ENCODE measurements at regions not wholly inside any gene's neighbourhood (a gene's known extent, or its start where the extent isn't known, plus 50 kb on each side); places are given as distances from the start of the nearest gene placed in this dataset.
A peak's percentile ranks its signal among the peaks of the same experiment; 100 is the strongest.

DNA sequence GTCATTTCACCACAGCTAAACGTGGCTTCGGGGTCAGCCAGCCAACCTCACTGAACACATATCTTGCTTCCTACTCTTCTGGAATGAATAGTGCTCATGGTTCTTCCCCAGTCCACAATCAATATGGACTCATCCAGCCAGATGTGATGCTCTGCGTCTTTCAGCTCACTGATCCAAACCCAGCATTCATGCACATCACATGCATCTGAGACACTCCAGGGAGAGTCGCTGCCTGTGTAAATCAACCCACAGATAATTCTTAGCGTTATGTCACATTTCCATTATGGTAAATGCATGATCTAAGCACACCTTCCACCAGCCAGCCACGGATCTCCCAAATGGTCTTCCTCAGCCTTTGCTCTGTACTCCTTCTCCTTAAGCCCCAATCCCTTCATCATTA is 306.7 kb upstream of the CHAC2 start:
- no peak for DNase-seq (ENCODE audit: low spot score)
- in situ Hi-C loops (cut with HindIII; ENCODE audit: low sequenced_read_pairs): no loop called here

GRCh38 chr2:53460347-53460746 is 307.3 kb upstream of the CHAC2 start:
- DNase-seq (ENCODE audit: low spot score): no peak
- in situ Hi-C loops (cut with HindIII; ENCODE audit: low sequenced_read_pairs): no loop called here

DNA sequence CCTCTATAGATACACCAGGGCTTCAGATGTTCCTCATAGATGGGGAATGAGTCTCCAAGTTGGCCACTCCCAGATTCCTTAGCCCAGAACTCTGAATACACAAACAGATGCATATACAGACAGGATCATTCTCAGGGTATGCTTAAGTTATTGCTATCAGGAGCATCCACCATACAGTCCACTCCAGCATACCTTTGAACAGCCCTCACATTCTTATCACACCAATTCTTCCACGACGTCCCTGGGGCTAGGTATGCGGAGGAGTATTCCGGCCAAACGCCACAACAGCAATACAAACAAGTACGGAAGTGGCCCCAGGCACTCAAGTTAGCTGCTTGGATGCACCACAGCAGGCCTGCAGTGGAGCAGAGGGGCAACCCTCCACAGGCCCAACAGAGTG is 312.5 kb upstream of the CHAC2 start:
- in situ Hi-C loops (cut with HindIII; ENCODE audit: low sequenced_read_pairs): no loop called here
- DNase-seq (ENCODE audit: low spot score): no peak

DNA sequence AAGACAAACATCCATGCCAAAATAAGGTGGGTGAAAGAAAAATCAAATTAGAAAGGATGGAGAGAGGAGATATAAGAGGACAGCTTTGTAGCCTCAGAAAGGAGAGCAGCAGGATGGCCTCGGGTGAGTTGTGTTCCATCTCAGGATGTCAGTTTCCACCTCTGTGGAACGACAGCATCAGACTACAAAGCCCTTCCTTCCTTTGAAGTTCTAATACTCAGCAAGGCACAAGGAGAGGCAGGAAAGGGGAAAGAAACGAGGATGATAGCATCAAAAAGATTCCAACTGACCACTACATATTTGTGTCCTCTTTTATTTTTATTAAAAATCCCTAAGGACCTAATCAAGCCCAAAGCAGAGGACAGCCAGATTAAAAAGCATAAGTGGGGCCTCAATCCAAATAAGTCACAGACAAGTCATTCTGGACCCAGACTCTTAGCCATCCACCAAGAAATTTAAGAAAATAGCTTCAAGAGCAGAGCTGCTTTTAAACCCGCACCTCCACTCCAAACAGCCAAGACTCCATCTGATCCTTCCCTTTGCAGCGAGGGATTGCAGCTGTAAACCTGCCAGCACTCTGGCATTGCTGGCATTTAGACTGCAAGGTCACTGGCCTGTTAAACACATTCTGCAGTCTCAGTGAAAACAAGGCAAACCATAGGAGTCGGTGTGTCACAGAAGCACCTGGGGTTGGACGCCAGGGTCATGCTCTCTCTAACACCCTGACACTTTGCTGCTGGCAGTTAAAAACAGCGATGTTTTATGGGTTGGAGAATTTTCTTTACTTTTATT is 314.5 kb upstream of the CHAC2 start:
- DNase-seq (ENCODE audit: low spot score): peak; percentile 85
- in situ Hi-C loops (cut with HindIII; ENCODE audit: low sequenced_read_pairs): no loop called here

DNA sequence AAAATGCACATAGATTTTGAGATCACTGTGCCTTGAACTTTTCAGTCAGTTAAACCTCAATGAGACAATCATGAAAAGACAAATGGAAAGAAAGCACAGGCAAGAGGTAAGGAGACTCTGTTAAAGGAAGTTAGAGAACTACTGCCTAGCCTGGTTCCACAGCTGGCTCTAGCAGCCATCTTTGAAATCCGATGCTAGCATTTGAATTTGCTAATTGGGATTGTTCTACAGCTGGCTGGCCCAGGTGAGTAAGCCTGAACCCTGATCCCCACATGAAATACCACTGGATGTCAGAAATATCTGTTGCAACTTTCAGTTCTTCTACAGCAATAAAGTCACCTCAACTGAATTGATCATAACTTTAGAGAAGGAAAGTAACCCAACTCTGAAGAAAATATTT is 315.2 kb upstream of the CHAC2 start:
- DNase-seq (ENCODE audit: low spot score): no peak
- in situ Hi-C loops (cut with HindIII; ENCODE audit: low sequenced_read_pairs): no loop called here

DNA sequence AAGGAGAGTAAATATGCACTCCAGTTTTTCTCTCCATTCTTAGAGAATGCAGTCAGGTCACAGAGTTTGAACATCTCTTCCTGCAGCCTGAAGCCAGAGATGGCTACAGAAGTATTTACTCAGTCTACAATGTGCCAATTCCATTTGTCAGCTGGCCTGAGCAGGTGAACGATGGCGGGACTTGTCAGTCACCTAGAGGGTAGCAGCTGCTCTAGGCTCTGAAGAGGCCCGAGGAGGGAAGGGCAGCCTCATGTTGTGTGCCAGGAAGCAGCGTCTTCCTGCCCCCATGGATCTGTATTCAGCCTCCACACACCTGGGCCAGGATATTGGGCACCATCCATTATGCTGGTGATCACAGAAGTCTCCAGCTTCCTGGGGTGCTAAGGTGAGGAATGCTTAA is 316.7 kb upstream of the CHAC2 start:
- peak; percentile 25 for DNase-seq (ENCODE audit: low spot score)
- in situ Hi-C loops (cut with HindIII; ENCODE audit: low sequenced_read_pairs): no loop called here

- DNase-seq (ENCODE audit: low spot score): no peak
- in situ Hi-C loops (cut with HindIII; ENCODE audit: low sequenced_read_pairs): no loop called here
Observed at GRCh38 chr2:53448591-53448990, 319.0 kb upstream of the CHAC2 start.

DNA sequence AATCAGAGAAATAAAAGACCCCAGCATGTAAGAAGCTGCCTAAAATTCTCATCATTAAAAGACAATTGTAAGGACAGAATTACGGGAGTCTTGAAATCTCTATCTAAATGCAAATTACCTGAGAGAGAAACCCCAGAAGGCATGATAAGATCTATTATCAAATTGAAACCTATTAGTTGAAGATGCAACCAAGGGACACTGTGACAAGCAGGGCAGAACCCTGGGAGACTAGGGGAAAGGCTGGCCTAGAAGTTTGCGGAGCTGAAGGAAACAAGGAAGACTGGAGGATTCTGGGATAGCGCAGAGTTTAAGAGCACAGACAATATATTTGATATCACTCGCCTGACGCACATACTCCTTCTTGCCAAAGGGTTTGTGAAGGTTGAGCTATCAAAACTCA is 319.5 kb upstream of the CHAC2 start:
- no peak for DNase-seq (ENCODE audit: low spot score)
- in situ Hi-C loops (cut with HindIII; ENCODE audit: low sequenced_read_pairs): no loop called here

- in situ Hi-C loops (cut with HindIII; ENCODE audit: low sequenced_read_pairs): no loop called here
- no peak for DNase-seq (ENCODE audit: low spot score)
Observed at GRCh38 chr2:53445383-53446070, 322.1 kb upstream of the CHAC2 start.

DNA sequence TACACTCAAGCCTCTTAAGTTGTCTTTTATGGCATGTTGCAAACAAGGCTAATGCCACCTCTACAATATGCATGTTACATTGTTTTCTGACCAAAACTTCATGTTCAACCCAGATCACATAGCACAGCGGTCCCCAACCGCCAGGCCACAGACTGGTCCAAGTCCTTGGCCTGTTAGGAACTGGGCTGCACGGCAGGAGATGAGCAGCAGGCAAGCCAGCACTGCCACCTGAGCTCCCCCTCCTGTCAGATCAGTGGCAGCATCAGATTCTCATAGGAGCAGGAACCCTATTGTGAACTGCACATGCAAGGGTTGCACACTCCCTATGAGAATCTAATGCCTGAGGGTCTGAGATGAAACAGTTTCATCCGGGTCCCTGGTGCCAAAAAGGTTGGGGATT is 324.8 kb upstream of the CHAC2 start:
- DNase-seq (ENCODE audit: low spot score): peak; percentile 60
- in situ Hi-C loops (cut with HindIII; ENCODE audit: low sequenced_read_pairs): no loop called here

- in situ Hi-C loops (cut with HindIII; ENCODE audit: low sequenced_read_pairs): no loop called here
- DNase-seq (ENCODE audit: low spot score): no peak
Observed at GRCh38 chr2:53442093-53442492, 325.5 kb upstream of the CHAC2 start.

- in situ Hi-C loops (cut with HindIII; ENCODE audit: low sequenced_read_pairs): no loop called here
- DNase-seq (ENCODE audit: low spot score): no peak
Observed at GRCh38 chr2:53438692-53439091, 328.9 kb upstream of the CHAC2 start.

DNA sequence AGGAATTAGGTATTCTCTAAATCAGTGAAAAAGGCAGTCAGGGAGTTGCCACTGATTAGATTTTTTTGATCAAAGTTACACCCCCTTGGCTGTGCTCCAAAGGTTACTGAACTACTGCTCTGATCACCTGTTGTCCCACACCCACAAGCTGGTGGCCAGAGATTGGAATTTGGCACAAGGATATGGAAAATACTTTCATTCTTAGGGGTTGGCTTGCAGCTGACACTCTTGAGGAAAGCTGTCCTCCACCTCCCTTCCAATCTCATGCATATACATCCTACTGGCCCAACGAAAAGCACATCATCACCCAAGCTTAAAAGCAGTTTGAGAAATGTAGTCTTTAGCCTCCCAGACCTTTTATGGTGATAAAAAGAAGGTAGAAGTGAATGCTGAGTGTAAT is 329.5 kb upstream of the CHAC2 start:
- DNase-seq (ENCODE audit: low spot score): no peak
- in situ Hi-C loops (cut with HindIII; ENCODE audit: low sequenced_read_pairs): no loop called here

GRCh38 chr2:53437371-53437770 is 330.2 kb upstream of the CHAC2 start:
- in situ Hi-C loops (cut with HindIII; ENCODE audit: low sequenced_read_pairs): no loop called here

DNA sequence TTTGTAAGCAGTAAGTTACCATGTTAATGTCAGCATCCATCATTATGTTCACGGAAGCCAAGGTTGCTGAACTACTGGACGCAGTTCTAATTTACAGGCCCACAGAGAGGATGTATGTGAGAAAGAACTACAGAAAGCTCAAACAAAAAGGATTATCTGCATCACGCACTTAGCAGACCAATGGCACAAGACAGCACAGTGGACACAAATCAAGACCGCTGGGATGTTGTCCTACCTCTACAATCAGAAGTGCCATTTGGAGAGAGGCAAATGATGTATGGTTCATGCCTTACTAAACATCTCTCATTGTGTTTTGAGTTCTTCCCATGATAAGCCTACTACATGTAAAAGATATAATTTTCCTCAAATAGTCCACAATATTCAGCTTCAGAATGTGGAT is 330.7 kb upstream of the CHAC2 start:
- in situ Hi-C loops (cut with HindIII; ENCODE audit: low sequenced_read_pairs): no loop called here

More at GRCh38 chr2:53437371-53437770, 330.2 kb upstream of the CHAC2 start:
- no peak for DNase-seq (ENCODE audit: low spot score)

GRCh38 chr2:53435610-53436009 is 332.0 kb upstream of the CHAC2 start:
- in situ Hi-C loops (cut with HindIII; ENCODE audit: low sequenced_read_pairs): no loop called here
- no peak for DNase-seq (ENCODE audit: low spot score)

More for the DNA sequence above, 330.7 kb upstream of the CHAC2 start:
- DNase-seq (ENCODE audit: low spot score): no peak

DNA sequence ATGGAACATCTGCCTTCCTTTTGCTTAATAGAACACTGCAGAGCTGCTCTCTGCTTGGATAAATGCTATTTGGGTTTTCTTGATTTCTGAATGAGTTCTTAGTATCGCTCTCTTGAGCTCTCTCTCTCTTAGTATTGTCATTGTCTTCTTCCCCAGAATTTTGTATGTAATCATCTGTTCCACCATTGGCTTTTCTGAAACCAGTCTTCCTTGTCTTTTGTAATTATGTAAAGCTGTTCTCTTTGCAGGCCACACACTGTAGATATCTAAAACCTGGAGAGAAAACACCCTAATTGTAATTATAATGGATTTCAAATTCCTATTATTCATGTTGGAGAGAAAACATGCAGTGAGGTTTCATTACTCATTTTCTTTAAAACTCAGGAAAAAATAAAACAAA is 333.1 kb upstream of the CHAC2 start:
- in situ Hi-C loops (cut with HindIII; ENCODE audit: low sequenced_read_pairs): no loop called here
- DNase-seq (ENCODE audit: low spot score): no peak

DNA sequence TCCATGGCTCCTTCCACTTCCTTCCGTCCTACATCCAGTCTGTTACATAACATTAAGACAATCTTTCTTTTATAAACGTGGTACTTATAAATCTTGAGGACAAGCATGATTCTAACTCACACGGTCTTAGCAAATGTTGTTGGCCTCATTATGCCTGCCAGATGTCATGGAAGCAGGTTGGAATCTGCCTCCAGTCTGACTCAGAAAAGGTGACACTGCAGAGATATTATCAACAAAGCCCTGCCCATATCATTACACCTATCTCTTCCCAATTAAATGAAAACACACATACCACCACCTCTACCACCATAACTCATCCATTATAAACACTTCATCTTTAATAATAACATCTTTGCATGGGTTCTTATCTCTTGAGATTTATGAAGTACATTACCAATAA is 334.7 kb upstream of the CHAC2 start:
- no peak for DNase-seq (ENCODE audit: low spot score)
- in situ Hi-C loops (cut with HindIII; ENCODE audit: low sequenced_read_pairs): no loop called here

- no peak for DNase-seq (ENCODE audit: low spot score)
- in situ Hi-C loops (cut with HindIII; ENCODE audit: low sequenced_read_pairs): no loop called here
Observed at GRCh38 chr2:53429901-53430300, 337.7 kb upstream of the CHAC2 start.

DNA sequence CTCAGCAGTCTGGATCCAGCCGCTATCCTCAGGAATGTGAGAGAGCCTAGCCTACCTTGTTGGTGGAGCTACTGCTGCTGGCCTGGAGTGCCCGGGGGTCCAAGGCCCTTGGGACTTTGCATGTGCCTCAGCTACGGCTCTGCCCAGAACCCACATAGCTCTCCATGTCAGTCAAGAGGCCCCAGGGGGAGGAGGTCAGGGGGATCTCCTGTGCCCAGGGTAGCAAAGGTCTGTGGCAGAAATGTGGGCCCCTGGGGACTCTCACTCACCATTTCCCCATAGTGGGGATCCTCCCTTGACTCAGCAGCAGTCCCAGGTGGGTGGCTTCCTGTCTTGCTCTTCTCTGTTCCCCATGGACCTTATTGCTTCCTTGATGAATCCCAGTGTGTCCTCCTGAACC is 342.7 kb upstream of the CHAC2 start:
- in situ Hi-C loops (cut with HindIII; ENCODE audit: low sequenced_read_pairs): no loop called here
- DNase-seq (ENCODE audit: low spot score): no peak

DNA sequence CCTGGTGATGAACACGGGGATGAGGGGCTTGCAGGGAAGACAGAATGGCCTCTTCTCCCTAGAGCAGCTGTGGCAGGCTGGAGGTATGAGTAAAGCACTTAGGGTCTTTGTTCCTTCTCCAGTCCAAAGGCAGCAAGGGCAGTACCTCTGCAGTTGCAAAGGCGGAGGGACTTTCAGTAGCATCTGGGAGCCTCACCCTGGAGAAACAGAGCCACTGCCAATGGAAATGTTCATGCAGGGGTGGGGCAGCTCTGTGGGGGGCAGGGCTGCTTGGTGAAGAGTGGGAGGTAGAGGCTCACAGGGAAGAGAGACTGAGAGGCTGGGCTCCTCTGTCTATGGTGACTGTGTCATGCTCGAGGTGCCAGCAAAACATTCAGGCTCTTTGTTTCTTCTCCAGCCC is 344.1 kb upstream of the CHAC2 start:
- DNase-seq (ENCODE audit: low spot score): no peak
- in situ Hi-C loops (cut with HindIII; ENCODE audit: low sequenced_read_pairs): no loop called here

All from G401 (cell line).